Mucosa of stomach (tissue), 1 donor: ENCODE measurements at regions not wholly inside any gene's neighbourhood (a gene's known extent, or its start where the extent isn't known, plus 50 kb on each side); places are given as distances from the start of the nearest gene placed in this dataset.

Source experiments
- H3K27me3 ChIP-seq: one replicate; pipeline ENCODE4 v1.7.0; 2013; ENCODE audit warnings: mild to moderate bottlenecking, low read length; ENCODE audit not compliant: control insufficient read depth, insufficient read depth
- H3K36me3 ChIP-seq: one replicate; pipeline ENCODE4 v1.7.0; 2013; ENCODE audit warnings: low read length; ENCODE audit not compliant: control insufficient read depth, insufficient read depth
- H3K4me1 ChIP-seq: one replicate; pipeline ENCODE4 v1.7.0; 2013; ENCODE audit warnings: mild to moderate bottlenecking, low read length; ENCODE audit not compliant: control insufficient read depth, insufficient read depth
- H3K4me3 ChIP-seq: one replicate; pipeline ENCODE4 v1.7.0; 2013; ENCODE audit warnings: low read length
- H3K9ac ChIP-seq: one replicate; pipeline ENCODE4 v1.7.0; 2013; ENCODE audit warnings: mild to moderate bottlenecking, low read length, moderate library complexity
- H3K9me3 ChIP-seq: one replicate; pipeline ENCODE4 v1.7.0; 2013; ENCODE audit warnings: mild to moderate bottlenecking, low read length, moderate library complexity; ENCODE audit not compliant: control insufficient read depth
- donor health status: Pancreatic carcinoma.

DNA sequence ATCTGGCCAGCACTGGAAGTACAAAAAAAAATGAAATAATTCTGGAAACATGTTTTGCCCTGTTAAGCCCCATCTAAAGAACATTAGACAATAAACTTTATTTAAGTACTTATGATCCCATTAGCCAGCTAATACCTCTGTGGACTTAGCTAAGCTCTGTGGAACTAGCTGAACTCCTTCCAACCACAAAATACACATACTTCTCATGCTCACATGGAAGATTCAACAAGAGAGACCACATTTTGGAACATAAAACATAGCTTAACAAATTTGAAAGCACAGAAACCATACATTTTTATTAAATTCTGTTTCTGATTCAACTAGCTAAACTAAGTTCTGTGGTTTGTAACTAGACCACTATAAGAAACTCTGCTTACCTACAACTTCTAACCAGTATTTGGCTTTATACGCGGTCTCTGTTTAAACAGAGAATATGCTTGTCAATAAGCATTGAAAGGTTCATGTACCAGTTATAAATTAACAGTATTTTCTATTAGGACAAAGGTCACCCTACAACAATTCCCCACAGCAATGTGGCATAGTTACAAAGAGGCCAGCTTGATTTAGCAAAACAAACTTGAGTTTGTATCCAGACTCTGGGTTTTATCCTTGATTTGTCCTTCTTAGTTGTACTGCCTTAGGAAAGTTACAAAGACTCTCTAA, 300.1 kb downstream of the C12orf50 start:
- H3K36me3 ChIP-seq = no peaks in the 10 kb centered on the region
- no peaks in the 10 kb centered on the region for H3K4me1 ChIP-seq
- no peak overlapping the region for H3K4me3 ChIP-seq
- no peaks in the 10 kb centered on the region for H3K9me3 ChIP-seq
- no peak overlapping the region for H3K9ac ChIP-seq
- no peaks in the 10 kb centered on the region for H3K27me3 ChIP-seq

DNA sequence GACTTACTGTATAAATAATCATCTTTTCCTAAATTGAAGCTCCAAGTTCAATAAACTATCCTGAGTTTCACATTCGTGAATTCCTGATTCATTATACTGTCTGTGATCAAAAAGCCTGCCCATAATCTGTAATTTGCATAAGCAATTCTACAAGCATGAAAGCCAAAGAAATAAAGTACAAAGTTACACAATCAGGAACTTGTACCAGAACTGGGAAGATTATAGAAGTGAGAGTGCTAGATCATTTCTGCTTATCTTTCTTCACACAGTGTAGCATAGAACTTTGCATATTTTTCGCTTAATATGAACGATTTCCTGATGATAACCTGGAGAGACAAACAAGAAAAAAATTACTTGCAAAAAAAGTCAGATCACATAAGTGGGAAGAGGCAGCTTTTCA, 308.2 kb downstream of the C12orf50 start:
- Histone ChIP-seq H3K9me3 (no peaks in the 10 kb centered on the region), H3K4me1 (no peaks in the 10 kb centered on the region), H3K36me3 (no peaks in the 10 kb centered on the region), H3K9ac (no peak overlapping the region), H3K4me3 (no peak overlapping the region), H3K27me3 (no peaks in the 10 kb centered on the region)

DNA sequence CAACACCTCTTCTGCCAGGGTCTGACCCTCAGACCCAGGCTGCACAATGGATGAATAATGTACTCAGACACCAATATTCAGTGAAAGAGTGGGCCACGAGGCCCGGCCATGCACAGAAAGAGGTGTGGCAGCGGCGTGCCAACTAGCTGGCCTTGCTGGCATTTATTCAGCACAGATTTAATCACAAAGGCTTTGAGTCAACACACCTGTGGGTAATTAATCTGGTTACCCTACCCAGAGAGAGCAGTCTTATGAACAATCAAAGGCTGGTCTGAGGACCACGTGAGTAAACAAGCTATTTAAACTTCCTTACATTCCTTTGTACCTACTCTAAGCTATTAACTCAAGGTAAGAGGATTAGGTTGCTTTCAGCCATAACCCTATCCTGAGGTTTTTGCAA, 324.8 kb downstream of the C12orf50 start:
- no peak overlapping the region for H3K9ac ChIP-seq
- H3K36me3 ChIP-seq = no peaks in the 10 kb centered on the region
- no peaks in the 10 kb centered on the region for H3K27me3 ChIP-seq
- no peak overlapping the region for H3K4me3 ChIP-seq
- no peaks in the 10 kb centered on the region for H3K4me1 ChIP-seq
- no peaks in the 10 kb centered on the region for H3K9me3 ChIP-seq

DNA sequence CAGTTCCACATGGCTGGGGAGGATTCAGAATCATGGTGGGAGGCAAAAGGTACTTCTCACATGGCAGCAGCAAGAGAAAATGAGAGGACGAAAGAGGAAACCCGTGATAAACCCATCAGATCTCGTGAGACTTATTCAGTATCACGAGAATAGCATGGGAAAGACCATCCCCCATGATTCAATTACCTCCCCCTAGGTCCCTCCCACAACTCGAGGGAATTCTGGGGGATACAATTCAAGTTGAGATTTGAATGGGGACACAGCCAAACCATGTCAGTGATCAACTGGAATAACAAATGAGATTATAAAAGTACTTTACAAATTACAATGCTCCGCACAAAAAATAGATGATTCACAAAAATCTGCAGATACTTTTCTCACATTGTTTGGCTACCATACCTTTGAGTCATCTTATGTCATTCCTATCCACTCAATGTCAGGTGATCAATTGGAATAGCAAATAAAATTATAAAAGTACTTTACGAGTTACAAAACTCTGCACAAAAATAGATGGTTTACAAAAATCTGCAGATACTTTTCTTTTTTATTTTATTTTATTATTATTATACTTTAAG, 338.9 kb downstream of the C12orf50 start:
- Histone ChIP-seq H3K4me3 (no peak overlapping the region), H3K36me3 (no peaks in the 10 kb centered on the region), H3K9ac (no peak overlapping the region), H3K4me1 (no peaks in the 10 kb centered on the region), H3K9me3 (no peaks in the 10 kb centered on the region), H3K27me3 (no peaks in the 10 kb centered on the region)

DNA sequence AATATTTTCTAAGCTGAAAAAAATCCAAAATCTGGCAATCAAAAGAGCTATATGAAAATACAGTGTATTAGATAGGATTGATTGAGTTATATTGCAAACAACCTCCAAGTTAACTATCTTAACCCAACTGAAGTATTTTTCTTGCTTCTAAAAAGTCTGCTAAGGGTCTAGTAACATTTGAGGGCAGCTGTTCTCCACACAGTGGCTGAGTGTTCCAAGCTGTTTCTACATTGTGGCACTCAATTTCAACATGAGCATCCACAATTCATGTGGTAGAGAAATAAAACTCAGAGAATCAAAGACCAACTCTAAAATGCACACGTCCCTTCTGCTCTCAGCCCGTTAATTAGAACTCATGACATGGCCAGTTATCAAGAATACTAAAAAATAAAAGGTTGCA, 340.0 kb downstream of the C12orf50 start:
- H3K4me1 ChIP-seq = no peaks in the 10 kb centered on the region
- no peak overlapping the region for H3K9ac ChIP-seq
- no peaks in the 10 kb centered on the region for H3K9me3 ChIP-seq
- H3K4me3 ChIP-seq = no peak overlapping the region
- H3K27me3 ChIP-seq = no peaks in the 10 kb centered on the region
- H3K36me3 ChIP-seq = no peaks in the 10 kb centered on the region

DNA sequence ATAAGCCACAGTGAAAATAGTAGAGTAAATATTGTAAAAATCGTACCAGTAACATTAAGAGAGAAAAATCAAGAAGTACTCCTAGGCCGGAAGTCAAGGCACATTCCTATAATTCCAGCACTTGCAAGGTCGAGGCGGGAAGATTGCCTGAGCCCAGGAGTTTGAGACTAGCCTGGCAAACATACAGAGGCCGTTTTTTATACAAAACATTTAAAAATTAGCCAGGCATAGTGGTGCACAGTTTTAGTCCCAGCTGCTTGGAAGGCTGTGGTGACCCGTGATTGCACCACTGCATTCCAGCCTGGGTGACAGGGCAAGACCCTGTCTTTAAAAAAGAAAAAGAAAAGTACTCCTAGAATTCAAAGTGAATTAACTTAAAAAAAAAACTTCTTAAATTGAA, 341.8 kb downstream of the C12orf50 start:
- Histone ChIP-seq H3K9me3 (no peaks in the 10 kb centered on the region), H3K4me1 (no peaks in the 10 kb centered on the region), H3K4me3 (no peak overlapping the region), H3K27me3 (no peaks in the 10 kb centered on the region), H3K9ac (no peak overlapping the region), H3K36me3 (no peaks in the 10 kb centered on the region)

DNA sequence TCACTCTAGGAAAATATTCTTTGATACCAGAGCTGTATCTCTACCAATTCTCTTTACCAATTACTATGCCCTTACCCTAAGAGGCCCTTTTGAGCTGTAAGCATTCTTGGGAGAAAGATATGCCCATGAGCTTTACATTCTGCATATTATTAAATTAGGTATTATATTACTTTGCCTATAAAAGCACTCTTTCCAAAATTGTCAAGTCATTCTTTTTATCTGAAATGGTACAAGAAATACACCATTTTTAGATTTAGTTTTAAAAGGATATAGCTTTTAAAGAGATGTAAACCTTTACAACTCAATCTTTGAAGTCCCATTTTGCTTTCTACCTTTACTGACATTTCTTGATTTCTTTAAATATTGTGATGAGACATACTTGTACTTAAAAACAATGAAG, 343.5 kb downstream of the C12orf50 start:
- Histone ChIP-seq H3K4me3 (no peak overlapping the region), H3K27me3 (no peaks in the 10 kb centered on the region), H3K9me3 (no peaks in the 10 kb centered on the region), H3K4me1 (no peaks in the 10 kb centered on the region), H3K9ac (no peak overlapping the region), H3K36me3 (no peaks in the 10 kb centered on the region)

DNA sequence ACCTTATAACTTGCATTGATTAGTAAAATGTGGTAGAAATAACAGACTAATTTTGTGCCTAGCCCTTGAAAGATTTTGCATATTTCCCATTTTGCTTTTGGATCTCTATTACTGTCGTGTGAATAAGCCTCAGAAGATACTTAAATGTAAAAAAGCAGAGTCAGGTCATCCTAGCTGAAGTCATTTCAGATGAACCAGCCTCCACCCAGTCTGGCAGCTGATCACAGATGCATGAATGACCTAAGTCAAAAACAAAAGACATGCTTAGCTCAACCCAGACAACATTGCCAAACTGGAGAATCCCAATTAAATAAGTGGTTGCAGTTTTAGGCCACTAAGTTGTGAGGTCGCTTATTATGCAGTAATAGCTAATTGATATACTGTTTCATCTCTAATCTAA, 349.9 kb downstream of the C12orf50 start:
- no peak overlapping the region for H3K9ac ChIP-seq
- H3K4me3 ChIP-seq = no peak overlapping the region
- H3K36me3 ChIP-seq = no peaks in the 10 kb centered on the region
- H3K9me3 ChIP-seq = no peaks in the 10 kb centered on the region
- H3K27me3 ChIP-seq = no peaks in the 10 kb centered on the region
- H3K4me1 ChIP-seq = no peaks in the 10 kb centered on the region

DNA sequence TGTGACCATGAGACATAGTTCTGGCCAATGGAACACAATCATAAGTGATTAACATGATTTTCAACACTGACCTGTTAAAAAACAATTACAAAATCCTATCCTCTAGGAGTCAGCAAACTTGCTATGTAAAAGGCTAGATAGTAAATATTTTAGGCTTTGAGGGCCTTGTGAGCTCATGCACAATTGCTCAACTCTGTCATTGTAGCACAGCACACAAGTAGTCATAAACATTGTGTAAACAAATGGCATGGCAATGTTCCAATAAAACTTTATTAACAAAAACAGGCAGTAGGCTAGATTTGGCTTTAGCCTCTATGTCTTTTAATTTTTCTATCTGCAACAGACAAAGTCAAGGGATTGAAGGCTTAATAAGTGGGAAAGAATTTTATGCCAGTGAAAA, 350.7 kb downstream of the C12orf50 start:
- Histone ChIP-seq H3K4me1 (no peaks in the 10 kb centered on the region), H3K9me3 (no peaks in the 10 kb centered on the region), H3K9ac (no peak overlapping the region), H3K36me3 (no peaks in the 10 kb centered on the region), H3K27me3 (no peaks in the 10 kb centered on the region), H3K4me3 (no peak overlapping the region)

DNA sequence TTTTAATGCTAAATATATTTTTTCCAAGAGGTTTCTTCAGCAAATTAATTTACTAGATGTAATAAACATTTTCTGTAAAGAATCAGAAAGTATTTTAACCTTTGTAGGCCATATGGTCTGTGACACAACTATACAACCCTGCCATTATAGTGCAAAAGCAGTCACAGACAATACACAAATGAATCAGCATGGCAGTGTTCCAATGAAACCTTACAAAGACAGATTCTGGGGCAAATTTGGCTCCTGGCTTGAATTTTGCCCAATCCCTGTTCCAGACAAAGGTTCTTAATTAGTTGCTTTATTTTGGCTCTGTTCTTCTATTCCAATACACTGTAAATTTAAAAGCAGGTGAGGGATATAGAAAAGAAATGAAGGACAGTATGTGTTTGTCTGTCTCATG, 352.5 kb downstream of the C12orf50 start:
- Histone ChIP-seq H3K9me3 (no peaks in the 10 kb centered on the region), H3K4me3 (no peak overlapping the region), H3K36me3 (no peaks in the 10 kb centered on the region), H3K9ac (no peak overlapping the region), H3K27me3 (no peaks in the 10 kb centered on the region), H3K4me1 (no peaks in the 10 kb centered on the region)

DNA sequence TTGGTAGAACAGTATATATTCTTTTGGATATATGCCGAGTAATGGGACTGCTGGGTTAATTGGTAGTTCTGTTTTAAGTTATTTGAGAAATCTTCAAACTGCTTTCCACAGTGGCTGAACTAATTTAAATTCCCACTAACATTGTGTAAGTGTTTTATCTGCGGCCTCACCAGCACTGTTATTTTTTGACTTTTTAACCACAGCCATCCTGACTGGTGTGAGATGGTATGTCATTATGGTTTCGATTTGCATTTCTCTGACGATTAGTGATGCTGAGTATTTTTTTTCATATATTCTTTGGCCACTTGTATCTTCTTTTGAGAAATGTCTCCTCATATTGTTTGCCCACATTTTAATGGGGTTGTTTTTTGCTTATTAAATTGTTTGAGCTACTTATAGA, 357.4 kb downstream of the C12orf50 start:
- Histone ChIP-seq H3K4me1 (no peaks in the 10 kb centered on the region), H3K36me3 (no peaks in the 10 kb centered on the region), H3K9ac (no peak overlapping the region), H3K9me3 (no peaks in the 10 kb centered on the region), H3K4me3 (no peak overlapping the region), H3K27me3 (no peaks in the 10 kb centered on the region)

DNA sequence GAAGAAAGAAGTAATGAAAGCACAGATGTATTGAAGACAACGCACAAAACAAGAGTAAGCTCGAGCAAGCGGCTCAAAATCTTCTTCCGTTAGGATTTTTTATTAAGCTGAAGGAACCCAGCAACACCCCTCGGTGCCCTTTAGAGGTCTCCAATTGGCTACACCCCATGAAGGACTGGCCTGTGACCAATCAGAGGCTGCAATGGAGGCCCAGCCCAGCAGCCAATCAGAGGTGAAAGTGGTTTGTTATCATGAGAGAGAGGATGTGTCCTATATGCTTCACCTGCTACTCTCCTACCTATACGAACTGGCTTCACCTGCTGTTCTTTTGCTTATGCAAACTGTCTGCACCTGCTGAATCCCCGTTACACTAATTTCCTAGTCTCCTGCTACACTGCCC, 358.8 kb downstream of the C12orf50 start:
- no peak overlapping the region for H3K4me3 ChIP-seq
- H3K27me3 ChIP-seq = no peaks in the 10 kb centered on the region
- H3K4me1 ChIP-seq = no peaks in the 10 kb centered on the region
- no peaks in the 10 kb centered on the region for H3K9me3 ChIP-seq
- no peak overlapping the region for H3K9ac ChIP-seq
- H3K36me3 ChIP-seq = no peaks in the 10 kb centered on the region

DNA sequence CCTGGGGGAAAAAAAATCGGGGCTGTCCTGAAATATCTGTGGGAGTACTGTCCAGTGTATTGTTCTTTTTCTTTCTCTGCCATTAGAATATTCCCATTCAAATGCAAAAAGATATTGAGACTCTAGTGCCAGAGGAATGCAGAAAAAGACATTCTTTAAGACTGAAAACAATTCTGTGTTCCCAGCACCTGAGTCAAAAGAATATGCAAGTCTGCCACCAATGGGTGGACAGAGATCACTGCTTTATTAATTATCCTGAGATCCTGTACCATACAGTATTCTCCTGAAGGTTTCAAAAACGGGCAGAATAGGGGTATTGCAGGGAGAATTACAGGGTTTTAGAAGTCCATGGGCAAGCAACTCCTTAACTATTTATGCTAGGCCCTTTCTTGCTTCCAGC, 361.8 kb downstream of the C12orf50 start:
- Histone ChIP-seq H3K4me3 (no peak overlapping the region), H3K9ac (no peak overlapping the region), H3K36me3 (no peaks in the 10 kb centered on the region), H3K27me3 (no peaks in the 10 kb centered on the region), H3K4me1 (no peaks in the 10 kb centered on the region), H3K9me3 (no peaks in the 10 kb centered on the region)
